OCI-LY3 (cell line): ENCODE measurements at regions not wholly inside any gene's neighbourhood (a gene's known extent, or its start where the extent isn't known, plus 50 kb on each side); places are given as distances from the start of the nearest gene placed in this dataset.

Source experiments
- EZH2phosphoT487 ChIP-seq: fragments of 200-600 bp; shearing (Covaris generic); IDR thresholded peaks from 2 replicates; pipeline ENCODE4 v1.6.1; 2018; ENCODE audit warnings: antibody characterized with exemption, mixed run types, low read depth
- TF ChIP-seq, protein P1 (sequence below): fragments of 200-600, 300-600 bp; sonication (generic); IDR thresholded peaks from 2 replicates; pipeline ENCODE4 v1.5.1; 2014; ENCODE audit warnings: antibody characterized with exemption, low read length, low read depth

DNA sequence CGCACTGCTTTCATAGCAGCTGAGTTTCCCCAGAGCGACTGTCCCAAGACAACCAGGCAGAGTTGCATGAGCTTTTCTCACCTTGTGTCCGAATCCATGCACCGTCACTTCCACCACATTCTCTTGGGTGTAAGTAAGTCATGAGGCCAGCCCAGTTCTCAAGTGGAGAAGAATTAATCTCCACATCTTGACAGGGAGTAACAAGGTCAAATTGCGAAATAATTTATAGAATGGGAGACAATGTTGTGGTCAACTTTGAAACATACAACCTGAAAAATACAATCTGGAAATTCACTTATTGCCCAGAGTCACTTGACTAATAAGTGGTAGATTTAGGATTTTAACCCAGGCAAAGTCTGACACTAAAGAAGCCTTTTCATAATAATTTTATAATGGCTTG lies 123.7 kb downstream of the UFM1 start:
- TF ChIP-seq, protein P1, sequence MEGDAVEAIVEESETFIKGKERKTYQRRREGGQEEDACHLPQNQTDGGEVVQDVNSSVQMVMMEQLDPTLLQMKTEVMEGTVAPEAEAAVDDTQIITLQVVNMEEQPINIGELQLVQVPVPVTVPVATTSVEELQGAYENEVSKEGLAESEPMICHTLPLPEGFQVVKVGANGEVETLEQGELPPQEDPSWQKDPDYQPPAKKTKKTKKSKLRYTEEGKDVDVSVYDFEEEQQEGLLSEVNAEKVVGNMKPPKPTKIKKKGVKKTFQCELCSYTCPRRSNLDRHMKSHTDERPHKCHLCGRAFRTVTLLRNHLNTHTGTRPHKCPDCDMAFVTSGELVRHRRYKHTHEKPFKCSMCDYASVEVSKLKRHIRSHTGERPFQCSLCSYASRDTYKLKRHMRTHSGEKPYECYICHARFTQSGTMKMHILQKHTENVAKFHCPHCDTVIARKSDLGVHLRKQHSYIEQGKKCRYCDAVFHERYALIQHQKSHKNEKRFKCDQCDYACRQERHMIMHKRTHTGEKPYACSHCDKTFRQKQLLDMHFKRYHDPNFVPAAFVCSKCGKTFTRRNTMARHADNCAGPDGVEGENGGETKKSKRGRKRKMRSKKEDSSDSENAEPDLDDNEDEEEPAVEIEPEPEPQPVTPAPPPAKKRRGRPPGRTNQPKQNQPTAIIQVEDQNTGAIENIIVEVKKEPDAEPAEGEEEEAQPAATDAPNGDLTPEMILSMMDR, result no peak
- TF ChIP-seq EZH2phosphoT487, result no peak
